ENCODE measurements at regions not wholly inside any gene's neighbourhood (a gene's known extent, or its start where the extent isn't known, plus 50 kb on each side); places are given as distances from the start of the nearest gene placed in this dataset.

DNA sequence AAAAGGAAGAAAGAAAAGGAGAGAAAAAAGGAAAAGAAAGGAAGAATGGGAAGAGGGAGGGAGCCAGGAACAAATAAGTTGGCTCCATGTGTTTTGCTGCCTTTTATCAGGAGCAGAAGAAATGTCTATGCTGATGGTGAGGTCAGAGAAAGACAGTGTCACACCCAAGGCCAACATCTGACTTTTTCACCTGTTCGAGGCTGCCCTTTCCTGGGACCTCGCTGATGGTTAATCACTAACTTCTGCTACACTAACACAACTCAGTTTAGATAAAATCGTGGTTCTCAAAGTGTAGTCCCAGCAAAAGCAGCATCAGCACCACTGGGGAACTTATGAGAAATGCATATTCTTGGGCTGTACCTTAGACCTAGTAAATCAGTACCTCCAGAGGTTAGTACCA is 88.2 kb upstream of the FER start:
- H3K4me1 ChIP-seq: no peaks in the 10 kb centered on the region
- H3K9ac ChIP-seq: no peak overlapping the region
- no peak overlapping the region for H2AFZ ChIP-seq (replicated peaks)
- H3K27me3 Mint-ChIP-seq (ENCODE audit: insufficient read depth, low read depth): no peaks in the 10 kb centered on the region
- DNase-seq (ENCODE audit: low spot score): no peak
- no peak overlapping the region for H3K4me2 ChIP-seq
- H3K4me1 Mint-ChIP-seq: peaks cover 20% of the 10 kb centered on the region
- no peak overlapping the region for H3K27ac Mint-ChIP-seq
- TF ChIP-seq EZH2 (IDR thresholded peaks at IDR 0.05) (no peak), EZH2phosphoT487 (IDR thresholded peaks at IDR 0.05) (no peak)
- TF ChIP-seq, protein P1, sequence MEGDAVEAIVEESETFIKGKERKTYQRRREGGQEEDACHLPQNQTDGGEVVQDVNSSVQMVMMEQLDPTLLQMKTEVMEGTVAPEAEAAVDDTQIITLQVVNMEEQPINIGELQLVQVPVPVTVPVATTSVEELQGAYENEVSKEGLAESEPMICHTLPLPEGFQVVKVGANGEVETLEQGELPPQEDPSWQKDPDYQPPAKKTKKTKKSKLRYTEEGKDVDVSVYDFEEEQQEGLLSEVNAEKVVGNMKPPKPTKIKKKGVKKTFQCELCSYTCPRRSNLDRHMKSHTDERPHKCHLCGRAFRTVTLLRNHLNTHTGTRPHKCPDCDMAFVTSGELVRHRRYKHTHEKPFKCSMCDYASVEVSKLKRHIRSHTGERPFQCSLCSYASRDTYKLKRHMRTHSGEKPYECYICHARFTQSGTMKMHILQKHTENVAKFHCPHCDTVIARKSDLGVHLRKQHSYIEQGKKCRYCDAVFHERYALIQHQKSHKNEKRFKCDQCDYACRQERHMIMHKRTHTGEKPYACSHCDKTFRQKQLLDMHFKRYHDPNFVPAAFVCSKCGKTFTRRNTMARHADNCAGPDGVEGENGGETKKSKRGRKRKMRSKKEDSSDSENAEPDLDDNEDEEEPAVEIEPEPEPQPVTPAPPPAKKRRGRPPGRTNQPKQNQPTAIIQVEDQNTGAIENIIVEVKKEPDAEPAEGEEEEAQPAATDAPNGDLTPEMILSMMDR (IDR thresholded peaks at IDR 0.05): no peak
- no peaks in the 10 kb centered on the region for H3K27me3 ChIP-seq
- H3K79me2 ChIP-seq (ENCODE audit: low read depth): no peaks in the 10 kb centered on the region
- H3K9me3 ChIP-seq (ENCODE audit: low read depth): no peaks in the 10 kb centered on the region
- H3K36me3 ChIP-seq: no peaks in the 10 kb centered on the region
- H4K20me1 ChIP-seq (ENCODE audit: low read depth): no peaks in the 10 kb centered on the region
- no peak overlapping the region for H3K4me3 Mint-ChIP-seq
- peaks cover 7% of the 10 kb centered on the region for H3K9me3 Mint-ChIP-seq
- no peak overlapping the region for H3K4me3 ChIP-seq
- H3K27ac ChIP-seq: no peak overlapping the region
- peaks cover 2% of the 10 kb centered on the region for H3K36me3 Mint-ChIP-seq
- no peaks in the 10 kb centered on the region for H3F3A ChIP-seq (ENCODE audit: low read depth)

DNA sequence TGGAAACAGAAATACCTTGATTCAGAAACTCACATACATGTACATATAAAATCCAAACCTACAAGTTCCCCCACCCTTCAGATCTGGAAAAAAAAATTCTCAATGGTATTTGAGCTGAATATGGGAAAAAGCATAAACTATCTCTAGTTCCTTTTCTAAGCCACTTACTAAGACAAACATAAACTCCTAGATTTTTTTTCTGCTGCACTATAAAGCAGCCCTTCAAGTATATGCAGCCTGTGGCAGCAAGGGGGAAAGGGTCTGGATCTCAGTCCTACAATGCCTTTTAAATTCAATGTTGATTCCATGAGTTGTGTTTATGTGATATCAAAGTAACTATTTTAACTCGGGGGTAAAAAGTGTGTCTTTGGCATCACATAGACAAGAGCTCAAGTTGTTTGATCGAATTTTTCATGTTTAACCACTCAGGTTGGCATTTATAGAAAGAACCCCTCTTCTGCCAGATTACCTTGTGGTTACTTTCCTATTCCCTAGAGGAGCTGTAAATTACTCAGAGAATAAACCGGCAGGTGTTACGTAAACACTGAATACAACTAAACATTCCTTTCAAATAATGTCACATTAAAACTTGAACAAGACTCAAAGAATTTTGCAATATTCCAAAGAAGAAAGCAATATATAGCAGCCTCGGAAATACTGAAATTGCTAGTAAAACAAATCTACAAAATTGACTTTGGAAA is 91.8 kb upstream of the FER start:
- Histone ChIP-seq H3K9ac (no peak overlapping the region), H3K36me3 (no peaks in the 10 kb centered on the region), H3K4me3 (no peak overlapping the region), H3K27me3 (no peaks in the 10 kb centered on the region), H3K9me3 (ENCODE audit: low read depth) (no peaks in the 10 kb centered on the region), H3K4me1 (no peaks in the 10 kb centered on the region), H3K27ac (no peak overlapping the region), H3K79me2 (ENCODE audit: low read depth) (no peaks in the 10 kb centered on the region), H4K20me1 (ENCODE audit: low read depth) (no peaks in the 10 kb centered on the region), H2AFZ (replicated peaks) (no peak overlapping the region), H3F3A (ENCODE audit: low read depth) (no peaks in the 10 kb centered on the region), H3K4me2 (no peak overlapping the region)
- H3K4me1 Mint-ChIP-seq: peaks cover 11% of the 10 kb centered on the region
- H3K27me3 Mint-ChIP-seq (ENCODE audit: insufficient read depth, low read depth): no peaks in the 10 kb centered on the region
- H3K9me3 Mint-ChIP-seq: peaks cover 7% of the 10 kb centered on the region
- TF ChIP-seq EZH2 (IDR thresholded peaks at IDR 0.05) (no peak), EZH2phosphoT487 (IDR thresholded peaks at IDR 0.05) (no peak)
- TF ChIP-seq, protein P1 (IDR thresholded peaks at IDR 0.05): no peak
- DNase-seq (ENCODE audit: low spot score): no peak
- no peak overlapping the region for H3K27ac Mint-ChIP-seq
- no peak overlapping the region for H3K4me3 Mint-ChIP-seq
- peaks cover 2% of the 10 kb centered on the region for H3K36me3 Mint-ChIP-seq

DNA sequence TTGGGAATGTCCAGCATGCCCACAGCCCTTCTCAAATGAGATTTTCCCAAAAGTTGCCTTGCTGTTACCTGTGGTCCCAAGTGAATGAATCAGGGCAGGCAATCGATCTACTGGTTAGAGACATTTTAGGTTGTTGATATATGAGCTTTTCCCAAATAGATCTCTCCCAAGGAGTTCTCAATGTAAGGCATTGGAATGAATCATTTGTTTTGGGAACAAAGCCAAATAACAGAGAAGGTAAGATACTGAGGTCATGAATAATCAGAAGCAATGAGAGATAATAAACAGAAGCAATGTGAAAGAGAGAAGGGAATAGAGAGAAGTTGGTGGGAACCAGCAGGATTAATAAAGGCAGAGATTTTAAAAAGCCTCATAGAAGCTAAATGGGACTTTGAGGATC is 93.6 kb upstream of the FER start:
- H3K9me3 Mint-ChIP-seq: peaks cover 7% of the 10 kb centered on the region
- H3K4me2 ChIP-seq: no peak overlapping the region
- no peaks in the 10 kb centered on the region for H3K4me1 Mint-ChIP-seq
- no peak overlapping the region for H3K4me3 Mint-ChIP-seq
- H3K27ac ChIP-seq: no peak overlapping the region
- H3K36me3 ChIP-seq: no peaks in the 10 kb centered on the region
- DNase-seq (ENCODE audit: low spot score): no peak
- H3K4me1 ChIP-seq: no peaks in the 10 kb centered on the region
- H3K79me2 ChIP-seq (ENCODE audit: low read depth): no peaks in the 10 kb centered on the region
- TF ChIP-seq, protein P1 (IDR thresholded peaks at IDR 0.05): no peak
- TF ChIP-seq EZH2phosphoT487 (IDR thresholded peaks at IDR 0.05): no peak
- H3K27me3 ChIP-seq: no peaks in the 10 kb centered on the region
- no peak overlapping the region for H2AFZ ChIP-seq (replicated peaks)
- H4K20me1 ChIP-seq (ENCODE audit: low read depth): no peaks in the 10 kb centered on the region
- H3K27me3 Mint-ChIP-seq (ENCODE audit: insufficient read depth, low read depth): no peaks in the 10 kb centered on the region
- peaks cover 2% of the 10 kb centered on the region for H3K36me3 Mint-ChIP-seq
- no peak overlapping the region for H3K27ac Mint-ChIP-seq
- H3K9me3 ChIP-seq (ENCODE audit: low read depth): no peaks in the 10 kb centered on the region
- H3F3A ChIP-seq (ENCODE audit: low read depth): no peaks in the 10 kb centered on the region
- no peak overlapping the region for H3K4me3 ChIP-seq
- no peak overlapping the region for H3K9ac ChIP-seq

Data from neural progenitor cell (in vitro differentiated cells).